ENCODE measurements at regions not wholly inside any gene's neighbourhood (a gene's known extent, or its start where the extent isn't known, plus 50 kb on each side); places are given as distances from the start of the nearest gene placed in this dataset.
A peak's percentile ranks its signal among the peaks of the same experiment; 100 is the strongest.

DNA sequence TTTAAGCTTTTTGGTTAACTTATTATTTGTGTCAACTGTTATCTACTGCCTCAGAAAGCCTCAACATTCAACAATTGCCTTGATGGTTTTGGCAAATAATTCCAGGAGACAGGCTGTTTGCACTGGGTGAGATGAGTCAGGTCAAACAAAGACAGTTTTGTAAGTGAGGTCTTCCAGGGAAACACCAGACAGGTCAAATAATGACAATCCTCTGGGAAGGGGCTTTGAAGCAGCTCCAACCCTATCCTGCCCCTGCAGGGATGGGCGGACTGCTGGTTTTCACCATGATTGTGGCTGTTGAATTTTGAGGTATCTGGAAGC, 79.4 kb upstream of the PRR23E start (continued):
- TF ChIP-seq, protein P1, sequence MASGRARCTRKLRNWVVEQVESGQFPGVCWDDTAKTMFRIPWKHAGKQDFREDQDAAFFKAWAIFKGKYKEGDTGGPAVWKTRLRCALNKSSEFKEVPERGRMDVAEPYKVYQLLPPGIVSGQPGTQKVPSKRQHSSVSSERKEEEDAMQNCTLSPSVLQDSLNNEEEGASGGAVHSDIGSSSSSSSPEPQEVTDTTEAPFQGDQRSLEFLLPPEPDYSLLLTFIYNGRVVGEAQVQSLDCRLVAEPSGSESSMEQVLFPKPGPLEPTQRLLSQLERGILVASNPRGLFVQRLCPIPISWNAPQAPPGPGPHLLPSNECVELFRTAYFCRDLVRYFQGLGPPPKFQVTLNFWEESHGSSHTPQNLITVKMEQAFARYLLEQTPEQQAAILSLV (CRISPR knock-in tag; IDR thresholded peaks at IDR 0.05; ENCODE audit: borderline replicate concordance) = no peak
- TF ChIP-seq, protein P2, sequence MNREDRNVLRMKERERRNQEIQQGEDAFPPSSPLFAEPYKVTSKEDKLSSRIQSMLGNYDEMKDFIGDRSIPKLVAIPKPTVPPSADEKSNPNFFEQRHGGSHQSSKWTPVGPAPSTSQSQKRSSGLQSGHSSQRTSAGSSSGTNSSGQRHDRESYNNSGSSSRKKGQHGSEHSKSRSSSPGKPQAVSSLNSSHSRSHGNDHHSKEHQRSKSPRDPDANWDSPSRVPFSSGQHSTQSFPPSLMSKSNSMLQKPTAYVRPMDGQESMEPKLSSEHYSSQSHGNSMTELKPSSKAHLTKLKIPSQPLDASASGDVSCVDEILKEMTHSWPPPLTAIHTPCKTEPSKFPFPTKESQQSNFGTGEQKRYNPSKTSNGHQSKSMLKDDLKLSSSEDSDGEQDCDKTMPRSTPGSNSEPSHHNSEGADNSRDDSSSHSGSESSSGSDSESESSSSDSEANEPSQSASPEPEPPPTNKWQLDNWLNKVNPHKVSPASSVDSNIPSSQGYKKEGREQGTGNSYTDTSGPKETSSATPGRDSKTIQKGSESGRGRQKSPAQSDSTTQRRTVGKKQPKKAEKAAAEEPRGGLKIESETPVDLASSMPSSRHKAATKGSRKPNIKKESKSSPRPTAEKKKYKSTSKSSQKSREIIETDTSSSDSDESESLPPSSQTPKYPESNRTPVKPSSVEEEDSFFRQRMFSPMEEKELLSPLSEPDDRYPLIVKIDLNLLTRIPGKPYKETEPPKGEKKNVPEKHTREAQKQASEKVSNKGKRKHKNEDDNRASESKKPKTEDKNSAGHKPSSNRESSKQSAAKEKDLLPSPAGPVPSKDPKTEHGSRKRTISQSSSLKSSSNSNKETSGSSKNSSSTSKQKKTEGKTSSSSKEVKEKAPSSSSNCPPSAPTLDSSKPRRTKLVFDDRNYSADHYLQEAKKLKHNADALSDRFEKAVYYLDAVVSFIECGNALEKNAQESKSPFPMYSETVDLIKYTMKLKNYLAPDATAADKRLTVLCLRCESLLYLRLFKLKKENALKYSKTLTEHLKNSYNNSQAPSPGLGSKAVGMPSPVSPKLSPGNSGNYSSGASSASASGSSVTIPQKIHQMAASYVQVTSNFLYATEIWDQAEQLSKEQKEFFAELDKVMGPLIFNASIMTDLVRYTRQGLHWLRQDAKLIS (CRISPR knock-in tag; IDR thresholded peaks at IDR 0.05) = no peak
- TF ChIP-seq, protein P3, sequence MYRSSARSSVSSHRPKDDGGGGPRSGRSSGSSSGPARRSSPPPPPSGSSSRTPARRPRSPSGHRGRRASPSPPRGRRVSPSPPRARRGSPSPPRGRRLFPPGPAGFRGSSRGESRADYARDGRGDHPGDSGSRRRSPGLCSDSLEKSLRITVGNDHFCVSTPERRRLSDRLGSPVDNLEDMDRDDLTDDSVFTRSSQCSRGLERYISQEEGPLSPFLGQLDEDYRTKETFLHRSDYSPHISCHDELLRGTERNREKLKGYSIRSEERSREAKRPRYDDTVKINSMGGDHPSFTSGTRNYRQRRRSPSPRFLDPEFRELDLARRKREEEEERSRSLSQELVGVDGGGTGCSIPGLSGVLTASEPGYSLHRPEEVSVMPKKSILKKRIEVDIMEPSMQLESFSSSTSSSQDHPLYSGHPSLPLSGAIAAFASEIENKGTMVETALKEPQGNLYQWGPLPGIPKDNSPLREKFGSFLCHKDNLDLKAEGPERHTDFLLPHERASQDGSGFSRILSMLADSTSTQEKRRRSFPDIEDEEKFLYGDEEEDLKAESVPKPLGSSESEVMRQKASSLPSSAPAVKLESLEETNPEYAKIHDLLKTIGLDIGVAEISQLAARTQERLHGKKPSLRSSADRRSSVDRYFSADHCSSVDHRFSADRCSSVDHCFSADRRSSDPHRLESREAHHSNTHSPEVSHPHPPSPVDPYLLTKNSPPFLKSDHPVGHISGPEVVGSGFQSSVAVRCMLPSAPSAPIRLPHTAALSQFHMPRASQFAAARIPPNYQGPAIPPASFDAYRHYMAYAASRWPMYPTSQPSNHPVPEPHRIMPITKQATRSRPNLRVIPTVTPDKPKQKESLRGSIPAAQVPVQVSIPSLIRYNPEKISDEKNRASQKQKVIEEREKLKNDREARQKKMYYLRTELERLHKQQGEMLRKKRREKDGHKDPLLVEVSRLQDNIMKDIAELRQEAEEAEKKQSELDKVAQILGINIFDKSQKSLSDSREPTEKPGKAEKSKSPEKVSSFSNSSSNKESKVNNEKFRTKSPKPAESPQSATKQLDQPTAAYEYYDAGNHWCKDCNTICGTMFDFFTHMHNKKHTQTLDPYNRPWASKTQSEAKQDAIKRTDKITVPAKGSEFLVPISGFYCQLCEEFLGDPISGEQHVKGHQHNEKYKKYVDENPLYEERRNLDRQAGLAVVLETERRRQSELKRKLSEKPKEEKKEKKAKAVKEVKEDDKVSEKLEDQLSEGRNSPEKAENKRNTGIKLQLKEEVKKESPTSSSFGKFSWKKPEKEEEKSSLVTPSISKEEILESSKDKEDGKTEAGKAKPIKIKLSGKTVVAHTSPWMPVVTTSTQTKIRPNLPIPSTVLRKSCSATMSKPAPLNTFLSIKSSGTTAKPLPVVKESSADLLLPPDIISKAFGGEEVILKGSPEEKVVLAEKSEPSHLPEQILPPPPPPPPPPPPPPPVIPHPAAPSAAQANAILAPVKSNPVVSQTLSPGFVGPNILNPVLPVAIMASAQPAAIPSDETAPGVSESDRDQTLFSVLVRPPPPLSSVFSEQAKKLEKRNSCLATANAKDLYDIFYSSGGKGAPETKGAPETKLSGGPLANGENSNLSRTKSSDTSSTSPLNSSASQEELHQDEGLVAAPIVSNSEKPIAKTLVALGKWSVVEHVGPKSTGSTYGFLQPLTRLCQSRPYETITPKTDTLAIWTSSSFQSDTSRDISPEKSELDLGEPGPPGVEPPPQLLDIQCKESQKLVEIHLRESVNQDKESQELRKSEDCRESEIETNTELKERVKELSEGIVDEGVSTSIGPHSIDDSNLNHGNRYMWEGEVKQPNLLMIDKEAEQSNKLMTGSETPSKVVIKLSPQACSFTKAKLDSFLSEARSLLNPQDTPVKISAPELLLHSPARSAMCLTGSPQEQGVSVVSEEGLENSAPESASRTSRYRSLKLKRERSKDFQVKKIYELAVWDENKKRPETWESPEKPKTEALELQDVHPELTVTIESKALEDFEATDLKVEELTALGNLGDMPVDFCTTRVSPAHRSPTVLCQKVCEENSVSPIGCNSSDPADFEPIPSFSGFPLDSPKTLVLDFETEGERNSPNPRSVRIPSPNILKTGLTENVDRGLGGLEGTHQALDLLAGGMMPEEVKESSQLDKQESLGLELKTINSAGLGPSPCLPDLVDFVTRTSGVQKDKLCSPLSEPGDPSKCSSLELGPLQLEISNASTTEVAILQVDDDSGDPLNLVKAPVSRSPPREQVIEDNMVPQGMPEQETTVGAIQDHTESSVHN (CRISPR knock-in tag; IDR thresholded peaks at IDR 0.05) = no peak
- TF ChIP-seq DNMT3B (CRISPR knock-in tag; conservative IDR thresholded peaks at IDR 0.05) = no peak
- TF ChIP-seq NFKBIZ (CRISPR knock-in tag; IDR thresholded peaks at IDR 0.05) = no peak
- TF ChIP-seq, protein P4, sequence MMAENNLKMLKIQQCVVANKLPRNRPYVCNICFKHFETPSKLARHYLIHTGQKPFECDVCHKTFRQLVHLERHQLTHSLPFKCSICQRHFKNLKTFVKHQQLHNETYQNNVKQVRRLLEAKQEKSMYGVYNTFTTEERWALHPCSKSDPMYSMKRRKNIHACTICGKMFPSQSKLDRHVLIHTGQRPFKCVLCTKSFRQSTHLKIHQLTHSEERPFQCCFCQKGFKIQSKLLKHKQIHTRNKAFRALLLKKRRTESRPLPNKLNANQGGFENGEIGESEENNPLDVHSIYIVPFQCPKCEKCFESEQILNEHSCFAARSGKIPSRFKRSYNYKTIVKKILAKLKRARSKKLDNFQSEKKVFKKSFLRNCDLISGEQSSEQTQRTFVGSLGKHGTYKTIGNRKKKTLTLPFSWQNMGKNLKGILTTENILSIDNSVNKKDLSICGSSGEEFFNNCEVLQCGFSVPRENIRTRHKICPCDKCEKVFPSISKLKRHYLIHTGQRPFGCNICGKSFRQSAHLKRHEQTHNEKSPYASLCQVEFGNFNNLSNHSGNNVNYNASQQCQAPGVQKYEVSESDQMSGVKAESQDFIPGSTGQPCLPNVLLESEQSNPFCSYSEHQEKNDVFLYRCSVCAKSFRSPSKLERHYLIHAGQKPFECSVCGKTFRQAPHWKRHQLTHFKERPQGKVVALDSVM (CRISPR knock-in tag; IDR thresholded peaks at IDR 0.05) = no peak
- TF ChIP-seq ZMAT3 (CRISPR knock-in tag; conservative IDR thresholded peaks at IDR 0.05) = no peak
- TF ChIP-seq SIN3B (IDR thresholded peaks at IDR 0.05; ENCODE audit: low read length) = no peak
- no peak for TF ChIP-seq ZSCAN20 (CRISPR knock-in tag; IDR thresholded peaks at IDR 0.05; ENCODE audit: borderline replicate concordance)
- TF ChIP-seq MED13 (CRISPR knock-in tag; IDR thresholded peaks at IDR 0.05) = no peak
- TF ChIP-seq SRY (CRISPR knock-in tag; IDR thresholded peaks at IDR 0.05) = no peak
- TF ChIP-seq NR2F6 (IDR thresholded peaks at IDR 0.05) = peak; percentile 57
- TF ChIP-seq NR2F6 (CRISPR knock-in tag; IDR thresholded peaks at IDR 0.05) = peak; percentile 35; the same call in 1 of the 2 replicates
- no peak for TF ChIP-seq TP53 (CRISPR knock-in tag; conservative IDR thresholded peaks at IDR 0.05)
